Activated CD4-positive, alpha-beta T cell treated with anti-CD3 and anti-CD28 coated beads, Interleukin-2, amount 50 U/mL, for 16 hours (primary cell): ENCODE measurements at regions not wholly inside any gene's neighbourhood (a gene's known extent, or its start where the extent isn't known, plus 50 kb on each side); places are given as distances from the start of the nearest gene placed in this dataset.

Experiments used
- DNase-seq: peaks from one replicate; pipeline ENCODE4 v3.0.0-alpha.2; 2020

GRCh38 chr4:173834151-173834550 lies 304.1 kb upstream of the HAND2 start:
- no peak for DNase-seq

DNA sequence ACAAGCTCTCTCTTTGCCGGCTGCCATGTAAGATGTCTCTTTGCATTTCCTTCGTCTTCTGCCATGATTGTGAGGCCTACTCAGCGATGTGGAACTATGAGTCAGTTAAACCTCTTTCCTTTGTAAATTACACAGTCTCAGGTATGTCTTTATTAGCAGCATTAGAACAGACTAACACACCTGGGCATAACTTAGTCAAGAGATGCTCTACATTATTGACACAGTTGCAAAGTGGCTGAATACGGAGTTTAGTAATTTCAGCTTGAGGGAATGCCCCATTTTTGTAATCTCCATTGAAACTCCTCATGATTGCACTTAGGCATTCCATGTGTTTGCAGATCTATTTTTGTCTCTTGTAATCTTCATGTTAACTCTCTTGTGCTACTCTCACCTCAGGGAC lies 299.5 kb upstream of the HAND2 start:
- no peak for DNase-seq

DNA sequence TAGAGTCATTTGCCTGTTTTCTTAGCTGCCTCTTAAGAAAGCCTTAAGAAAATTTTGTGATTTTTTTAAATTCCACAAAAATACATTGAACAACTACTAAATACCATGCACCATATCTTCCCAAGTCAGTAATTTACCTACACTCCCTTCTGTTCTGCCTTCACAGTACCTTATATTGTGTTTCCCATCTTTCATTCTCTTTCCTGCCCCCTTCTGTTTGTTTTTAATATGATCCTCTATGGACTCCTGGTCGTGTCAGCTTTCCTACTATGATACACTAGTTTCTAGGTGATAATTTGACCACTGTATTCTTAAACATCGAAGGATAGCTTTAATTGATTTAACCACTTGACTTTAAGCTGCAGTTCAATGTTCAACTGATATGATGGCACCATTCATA lies 297.7 kb upstream of the HAND2 start:
- DNase-seq, result no peak

DNA sequence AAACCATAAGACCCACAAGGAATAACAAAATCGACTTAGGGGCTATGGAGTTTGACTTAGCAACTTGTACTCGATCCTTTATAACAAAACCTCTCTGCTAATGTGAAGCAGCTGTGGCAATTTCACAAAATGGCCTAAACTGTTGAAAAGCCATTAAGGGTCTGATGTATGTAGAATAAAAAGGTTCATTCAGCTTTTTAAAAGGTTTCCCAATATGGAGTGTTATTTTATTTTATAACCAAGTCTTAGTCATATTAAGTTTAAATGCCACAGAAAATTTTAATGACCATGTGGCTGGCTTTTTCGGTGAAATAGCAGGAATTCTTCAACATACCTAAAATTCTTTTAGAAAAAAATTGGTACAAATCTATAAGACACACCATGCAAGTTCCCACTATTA lies 291.8 kb upstream of the HAND2 start:
- no peak for DNase-seq

GRCh38 chr4:173821036-173821435 lies 291.0 kb upstream of the HAND2 start:
- DNase-seq, result no peak

GRCh38 chr4:173807347-173807746 lies 277.3 kb upstream of the HAND2 start:
- DNase-seq, result no peak

- DNase-seq, result no peak
Observed at GRCh38 chr4:173805884-173806283, 275.9 kb upstream of the HAND2 start.

DNA sequence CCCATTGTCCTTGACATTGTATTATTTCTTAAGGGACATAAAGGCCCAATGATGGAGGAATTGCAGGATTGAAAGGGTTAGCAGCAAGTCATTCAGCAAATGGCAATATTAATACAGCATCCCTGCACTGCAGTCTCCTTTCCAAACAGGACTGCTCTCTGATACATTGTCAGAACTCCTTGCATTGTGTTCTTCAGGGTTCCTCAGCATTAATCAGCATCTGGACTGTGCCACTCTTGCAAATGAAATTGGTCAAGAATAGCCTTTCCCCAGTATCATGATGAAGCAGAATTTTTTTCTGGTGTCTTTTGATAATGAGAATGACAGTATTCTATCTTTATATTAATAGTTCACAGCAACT lies 272.6 kb upstream of the HAND2 start:
- no peak for DNase-seq

DNA sequence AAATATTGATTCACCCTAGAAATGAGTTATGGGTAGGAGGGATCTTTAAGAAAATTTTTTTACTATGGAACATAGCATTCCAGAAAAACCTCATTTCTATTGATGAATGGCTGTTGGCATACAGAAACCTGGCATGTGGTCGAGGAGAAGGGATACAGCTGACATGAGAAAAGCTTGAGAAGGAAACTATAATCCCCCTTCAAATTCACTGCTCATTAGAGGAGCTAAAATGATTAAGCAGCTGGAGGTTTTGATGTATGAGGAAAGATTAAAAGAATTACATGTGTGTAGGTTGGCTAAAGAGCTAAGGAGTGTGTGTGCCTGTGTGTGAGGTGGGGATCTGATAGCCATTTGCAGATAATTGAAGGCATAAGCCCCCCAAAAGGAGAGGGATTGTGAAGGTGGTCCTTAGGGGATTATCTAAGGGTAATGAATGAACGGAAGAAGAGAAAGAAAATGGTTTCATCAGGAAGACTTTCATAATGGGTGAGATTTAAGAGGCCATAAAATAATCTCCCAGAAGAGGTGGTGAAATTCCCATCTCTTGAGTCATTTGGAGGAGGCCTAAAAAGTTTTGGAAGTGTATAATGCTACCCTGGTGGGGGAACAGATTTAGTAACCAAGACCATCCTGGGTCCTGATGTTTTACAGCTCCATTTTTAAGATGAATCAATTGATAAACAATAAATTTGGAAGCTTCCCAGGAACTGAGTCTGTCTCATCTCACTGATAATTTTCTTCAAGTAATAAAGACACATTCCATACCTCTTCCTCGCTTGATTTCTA lies 272.0 kb upstream of the HAND2 start:
- DNase-seq, result no peak

- no peak for DNase-seq
Observed at GRCh38 chr4:173801361-173801760, 271.3 kb upstream of the HAND2 start.

GRCh38 chr4:173797296-173797695 lies 267.3 kb upstream of the HAND2 start:
- DNase-seq, result no peak

- DNase-seq, result no peak
Observed at GRCh38 chr4:173794662-173795061, 264.6 kb upstream of the HAND2 start.

DNA sequence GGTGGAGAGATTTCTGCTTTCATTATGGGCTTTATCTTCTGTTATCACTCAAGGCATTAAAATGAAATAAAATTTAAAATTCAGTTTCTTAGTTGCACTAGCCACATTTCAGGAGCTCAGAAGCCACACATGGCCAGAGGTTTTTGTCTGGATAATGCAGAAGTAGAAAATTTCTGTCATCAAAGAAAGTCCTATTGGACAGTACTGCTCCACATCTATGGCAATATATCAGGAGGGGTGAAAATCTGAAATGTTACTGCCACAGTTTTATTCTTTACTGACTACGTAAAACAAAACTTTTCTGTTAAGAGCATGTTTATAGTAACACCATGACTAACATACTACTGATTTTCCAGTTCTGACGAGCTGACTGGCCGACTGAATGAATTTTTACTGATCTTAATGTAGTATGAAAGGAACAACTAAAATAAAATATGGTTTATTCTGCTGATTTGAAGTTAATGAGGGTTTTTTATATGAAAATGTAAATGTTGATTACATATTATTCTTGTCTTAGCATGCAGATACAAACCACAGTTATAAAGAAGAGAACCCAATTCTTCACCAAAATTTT lies 264.0 kb upstream of the HAND2 start:
- DNase-seq, result no peak

- no peak for DNase-seq
Observed at GRCh38 chr4:173782660-173783059, 252.6 kb upstream of the HAND2 start.

GRCh38 chr4:173777921-173778320 lies 247.9 kb upstream of the HAND2 start:
- no peak for DNase-seq

DNA sequence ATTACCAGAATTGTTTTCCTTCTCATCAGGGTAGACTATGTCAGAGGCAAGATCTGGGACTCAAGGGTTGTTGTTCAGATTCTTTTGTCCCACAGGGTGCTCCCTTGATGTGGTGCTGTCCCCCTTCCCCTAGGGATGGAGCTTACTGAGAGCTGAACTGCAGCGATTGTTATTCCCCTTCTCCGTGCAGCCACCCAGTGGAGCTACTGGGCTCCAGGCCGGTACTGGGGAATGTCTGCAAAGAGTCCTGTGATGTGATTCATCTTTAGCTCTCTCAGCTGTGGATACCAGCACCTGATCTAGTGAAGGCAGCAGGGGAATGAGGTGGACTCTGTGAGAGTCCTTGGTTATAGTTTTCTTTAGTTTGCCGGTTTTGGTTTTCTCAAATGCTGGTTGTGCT lies 247.4 kb upstream of the HAND2 start:
- DNase-seq, result no peak

DNA sequence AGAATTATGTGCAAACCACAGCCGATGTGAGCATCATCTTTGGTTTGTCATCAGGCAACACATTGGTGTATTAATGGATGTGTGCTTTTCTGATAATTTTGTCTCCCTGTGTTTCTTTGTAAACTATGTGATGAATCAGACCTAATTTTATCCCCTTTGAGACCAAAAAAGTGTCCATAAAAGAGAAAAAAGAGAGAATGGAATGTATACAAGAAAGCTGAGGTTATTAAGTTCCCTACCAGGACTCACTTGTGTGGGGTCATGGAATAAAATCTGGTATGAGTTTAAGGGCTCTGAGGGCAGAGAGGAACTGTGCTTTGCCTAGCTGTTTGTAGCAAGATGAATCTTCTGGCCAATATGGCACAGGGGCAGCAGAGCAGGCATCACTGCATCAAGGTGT lies 239.5 kb upstream of the HAND2 start:
- no peak for DNase-seq

DNA sequence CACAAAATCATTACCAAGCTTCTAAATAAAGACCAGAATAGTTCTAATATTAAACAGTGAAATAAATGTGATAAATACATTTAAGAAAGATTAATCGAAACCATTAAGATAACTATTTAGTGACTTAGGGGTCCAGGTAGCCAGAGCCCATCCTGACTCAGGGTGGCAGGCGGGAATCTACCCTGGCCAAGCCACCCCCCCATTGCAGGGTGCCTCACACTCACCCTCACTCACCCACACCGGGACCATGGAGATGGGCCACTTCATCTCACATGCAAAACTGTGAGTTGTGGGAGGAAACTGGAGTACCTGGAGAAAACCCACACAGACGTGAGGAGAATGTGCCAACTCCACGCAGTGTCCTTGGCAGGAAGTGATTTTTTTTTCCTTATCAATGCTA lies 237.6 kb upstream of the HAND2 start:
- DNase-seq, result no peak

DNA sequence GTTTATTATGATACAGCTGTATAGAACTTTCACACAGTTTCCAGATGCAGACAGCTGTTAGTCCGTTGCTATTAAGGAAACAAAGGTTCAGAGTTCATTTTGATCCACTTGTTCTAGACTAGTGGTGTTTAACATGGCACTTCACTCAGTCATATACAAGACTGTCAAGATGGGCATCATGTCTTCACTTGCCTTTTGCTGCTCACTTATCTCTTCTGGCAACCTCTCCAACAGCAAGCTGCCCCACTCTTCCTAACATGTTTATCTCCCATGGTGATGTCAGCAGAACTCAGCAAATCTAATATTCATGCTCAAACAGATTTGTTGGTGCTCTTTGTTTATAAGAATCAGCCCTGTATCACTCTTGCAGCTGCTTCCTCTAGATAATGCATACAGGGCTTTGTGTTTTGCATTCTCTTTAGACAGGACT lies 236.2 kb upstream of the HAND2 start:
- DNase-seq, result no peak

DNA sequence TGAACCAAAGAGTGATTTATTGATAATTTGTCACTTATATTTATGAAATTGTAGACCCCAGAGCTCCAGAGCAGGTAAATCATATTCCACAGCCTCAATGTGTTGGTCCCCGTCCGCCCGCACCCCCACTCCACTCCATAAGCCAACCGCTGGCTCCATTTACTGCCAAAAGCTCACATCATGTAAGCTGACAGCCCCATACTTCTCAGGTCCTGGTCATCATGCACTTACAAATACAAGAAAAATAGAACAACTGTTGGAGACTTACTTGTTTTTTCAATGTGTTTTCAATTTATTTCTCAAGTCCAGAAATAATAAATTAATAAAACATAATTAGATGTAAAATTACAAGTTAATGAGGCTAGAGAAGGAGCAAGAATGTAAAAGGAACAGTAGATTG lies 235.7 kb upstream of the HAND2 start:
- no peak for DNase-seq

GRCh38 chr4:173763389-173763788 lies 233.4 kb upstream of the HAND2 start:
- DNase-seq, result no peak

- DNase-seq, result no peak
Observed at GRCh38 chr4:173761938-173762337, 231.9 kb upstream of the HAND2 start.

GRCh38 chr4:173761236-173761635 lies 231.2 kb upstream of the HAND2 start:
- no peak for DNase-seq

- DNase-seq, result no peak
Observed at GRCh38 chr4:173758132-173758531, 228.1 kb upstream of the HAND2 start.

DNA sequence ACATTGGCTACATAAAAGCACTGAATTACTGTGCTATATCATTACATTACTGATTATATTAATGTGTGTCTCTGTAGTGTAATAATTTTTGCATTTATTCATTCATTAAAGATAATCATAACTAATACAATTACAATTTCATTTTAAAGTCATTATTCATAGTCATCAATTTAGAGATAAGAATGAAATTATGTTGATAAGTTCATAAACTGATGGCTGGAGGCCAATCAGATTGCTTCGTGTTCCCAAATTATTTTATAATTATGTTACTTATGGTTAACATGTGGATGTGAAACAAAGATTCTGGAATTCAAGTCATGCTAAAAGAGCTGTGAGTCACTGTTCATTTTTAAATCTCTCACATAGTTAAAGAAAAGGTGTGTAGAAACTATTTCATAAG lies 223.4 kb upstream of the HAND2 start:
- DNase-seq, result no peak
